ENCODE measurements at regions not wholly inside any gene's neighbourhood (a gene's known extent, or its start where the extent isn't known, plus 50 kb on each side); places are given as distances from the start of the nearest gene placed in this dataset.

- TF ChIP-seq CTCF (IDR thresholded peaks at IDR 0.05) = no peak
- TF ChIP-seq POLR2A (IDR thresholded peaks at IDR 0.05) = no peak
These were observed 85.6 kb upstream of the ARAP3 start for GRCh38 chr5:141767671-141768070.
